NCI-H2196 (cell line): ENCODE measurements at regions not wholly inside any gene's neighbourhood (a gene's known extent, or its start where the extent isn't known, plus 50 kb on each side); places are given as distances from the start of the nearest gene placed in this dataset.
A peak's percentile ranks its signal among the peaks of the same experiment; 100 is the strongest.

Experiments
- DNase-seq: peaks from one replicate; lab custom pipeline; 2025; ENCODE audit not compliant: unreplicated experiment; lab: John Stamatoyannopoulos, UW

- no peak for DNase-seq
Observed at GRCh38 chrX:129176710-129177109, 346.6 kb downstream of the SMARCA1 start.

DNA sequence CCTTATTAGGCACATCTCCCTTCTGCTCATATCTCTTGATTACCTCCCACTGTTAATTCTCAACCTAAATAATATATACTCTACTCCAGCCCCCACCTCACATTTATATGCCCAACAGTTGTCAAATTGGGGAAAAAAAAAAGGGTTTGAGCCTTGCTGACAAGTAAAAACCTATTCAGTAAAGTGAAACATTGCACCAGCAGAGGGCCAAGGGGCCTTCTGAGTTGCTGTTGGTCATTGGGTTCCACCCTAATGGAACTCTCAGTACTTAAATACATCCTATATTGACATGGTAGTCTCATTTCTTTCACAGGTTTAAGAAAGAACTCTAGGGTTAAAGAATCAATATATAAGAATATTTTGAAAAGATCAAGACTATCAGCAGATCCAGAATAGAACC lies 362.2 kb downstream of the SMARCA1 start:
- no peak for DNase-seq

DNA sequence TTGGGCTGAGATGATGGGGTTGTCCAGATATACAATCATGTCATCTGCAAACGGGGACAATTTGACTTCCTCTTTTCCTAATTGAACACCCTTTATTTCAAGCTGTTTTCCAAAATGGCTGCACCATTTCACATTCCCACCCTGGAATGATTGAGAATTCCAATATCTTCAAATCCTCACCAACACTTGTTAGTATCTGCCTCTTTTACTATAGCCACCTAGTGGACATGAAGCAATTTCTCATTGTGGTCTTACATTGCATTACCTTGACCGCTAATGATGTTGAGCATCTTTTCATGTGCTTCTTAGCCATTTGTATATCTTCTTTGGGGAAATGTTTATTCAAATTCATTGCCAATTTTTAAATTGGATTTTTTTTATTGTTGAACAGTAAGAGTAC lies 364.8 kb downstream of the SMARCA1 start:
- DNase-seq: no peak

- no peak for DNase-seq
Observed at GRCh38 chrX:129145840-129146272, 377.4 kb downstream of the SMARCA1 start.

GRCh38 chrX:129145385-129145784 lies 377.9 kb downstream of the SMARCA1 start:
- no peak for DNase-seq

- no peak for DNase-seq
Observed at GRCh38 chrX:129144172-129145038, 378.9 kb downstream of the SMARCA1 start.

GRCh38 chrX:129139837-129140598 lies 383.3 kb downstream of the SMARCA1 start:
- peak; percentile 34 for DNase-seq

- DNase-seq: no peak
Observed at GRCh38 chrX:129125122-129125914, 398.0 kb downstream of the SMARCA1 start.

- DNase-seq: peak; percentile 26
Observed at GRCh38 chrX:129123795-129124194, 399.5 kb downstream of the SMARCA1 start.

DNA sequence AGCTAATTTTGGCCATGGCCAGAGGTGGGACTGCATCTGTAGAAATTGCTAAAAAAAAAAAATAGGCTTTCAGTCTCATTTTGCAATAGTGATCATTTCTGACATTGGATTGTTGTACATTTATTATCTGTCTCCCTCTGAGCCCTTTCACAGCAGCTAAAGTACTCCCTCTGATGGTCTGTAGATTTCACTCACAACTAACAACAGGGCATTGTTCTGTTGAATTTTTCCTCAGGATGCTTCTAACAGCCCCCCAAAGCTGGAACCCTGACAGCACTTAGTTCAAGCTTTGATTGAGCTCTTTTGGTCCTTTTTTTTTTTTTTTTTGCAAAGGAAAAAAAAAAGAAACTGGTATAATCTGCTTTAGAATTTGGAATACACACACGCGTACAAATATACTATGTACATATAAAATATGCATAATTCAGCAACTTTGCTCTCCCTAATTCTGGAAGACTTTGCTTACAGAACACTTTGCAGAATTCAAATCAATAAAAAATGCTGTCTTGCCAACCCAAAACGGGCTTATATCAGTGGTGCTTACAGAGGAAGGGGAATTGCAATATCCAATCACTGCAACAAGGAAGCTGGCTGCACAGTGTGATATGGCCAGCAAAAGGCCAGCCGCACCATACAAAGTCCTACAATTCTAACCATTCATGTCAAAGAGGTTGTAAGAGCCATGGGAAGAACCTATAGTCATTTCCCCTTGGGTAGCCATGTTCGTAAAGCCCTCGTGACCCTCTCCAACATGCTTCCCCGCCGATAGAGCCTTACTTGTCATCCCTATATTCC lies 406.4 kb downstream of the SMARCA1 start:
- DNase-seq: no peak

GRCh38 chrX:129115935-129116334 lies 407.4 kb downstream of the SMARCA1 start:
- no peak for DNase-seq

- peak; percentile 21 for DNase-seq
Observed at GRCh38 chrX:129115104-129115503, 408.2 kb downstream of the SMARCA1 start.

DNA sequence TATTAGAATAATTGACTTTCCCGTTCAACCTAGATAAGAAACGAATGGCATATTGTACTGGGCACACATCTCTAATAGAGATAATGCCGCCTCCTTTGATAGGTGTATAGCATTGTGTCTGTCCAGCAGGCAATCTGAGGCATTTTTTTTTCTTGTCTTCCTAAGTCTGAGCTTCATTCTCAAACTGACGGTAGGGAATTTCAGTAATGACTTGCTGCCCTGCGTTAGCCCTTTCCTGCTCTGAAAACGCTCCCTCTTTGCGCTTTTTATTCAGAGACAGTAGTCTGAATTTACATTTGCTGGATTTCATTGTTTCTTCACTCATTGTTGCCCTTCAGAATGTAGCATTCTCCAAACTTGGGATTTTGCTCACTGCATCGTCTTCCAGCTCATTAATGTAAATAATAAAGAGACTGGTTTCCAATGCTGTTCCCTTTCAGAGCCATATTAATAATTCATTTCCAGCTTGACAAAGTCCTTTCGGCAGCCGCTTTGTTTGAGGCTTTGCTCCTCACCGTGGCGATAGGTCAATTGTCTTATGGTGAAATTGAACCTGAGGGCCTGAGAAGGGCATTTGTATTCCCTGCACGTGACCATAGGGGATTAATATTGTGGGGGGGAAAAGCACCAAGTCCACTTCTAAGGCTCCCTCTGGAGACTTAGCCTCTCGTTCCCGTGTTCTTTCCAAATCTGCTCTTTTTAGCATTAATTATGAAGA lies 412.1 kb downstream of the SMARCA1 start:
- no peak for DNase-seq

GRCh38 chrX:129108936-129109335 lies 414.4 kb downstream of the SMARCA1 start:
- DNase-seq: no peak

- no peak for DNase-seq
Observed at GRCh38 chrX:129099207-129099606, 424.1 kb downstream of the SMARCA1 start.

GRCh38 chrX:129097668-129098067 lies 425.6 kb downstream of the SMARCA1 start:
- DNase-seq: no peak

GRCh38 chrX:129093706-129094105 lies 429.6 kb downstream of the SMARCA1 start:
- no peak for DNase-seq

- DNase-seq: no peak
Observed at GRCh38 chrX:129092757-129093156, 430.5 kb downstream of the SMARCA1 start.

DNA sequence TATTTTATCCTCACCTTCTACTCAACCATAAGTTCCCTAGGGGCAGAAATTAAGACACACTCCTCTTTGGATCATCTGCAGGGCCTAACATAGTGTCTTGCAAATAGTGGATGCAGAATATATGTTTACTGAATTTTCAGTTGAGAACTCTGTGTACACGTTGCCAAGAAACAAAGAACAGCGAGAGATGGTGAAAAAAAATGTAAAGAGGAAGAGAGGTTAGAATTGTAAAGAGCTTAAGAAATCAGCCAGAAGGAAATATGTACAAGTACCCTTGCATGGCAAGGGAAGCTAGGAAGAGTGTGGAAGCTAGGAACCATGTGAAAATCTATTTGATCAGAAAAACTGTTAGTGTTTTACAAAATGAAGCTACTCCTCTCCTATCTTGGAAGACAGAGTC lies 431.0 kb downstream of the SMARCA1 start:
- no peak for DNase-seq

GRCh38 chrX:129091097-129091496 lies 432.2 kb downstream of the SMARCA1 start:
- no peak for DNase-seq
